GM10266 (cell line): ENCODE measurements at regions not wholly inside any gene's neighbourhood (a gene's known extent, or its start where the extent isn't known, plus 50 kb on each side); places are given as distances from the start of the nearest gene placed in this dataset.

ENCODE experiments used
- DNase-seq: peaks from one replicate; pipeline ENCODE4 v3.0.0; 2012; ENCODE audit errors: extremely low spot score
- CTCF ChIP-seq: IDR thresholded peaks from 2 replicates; pipeline ENCODE4 v1.5.1; 2012; ENCODE audit warnings: mild to moderate bottlenecking, low read depth; ENCODE audit not compliant: control insufficient read depth, insufficient read depth; ENCODE audit errors: missing control alignments

DNA sequence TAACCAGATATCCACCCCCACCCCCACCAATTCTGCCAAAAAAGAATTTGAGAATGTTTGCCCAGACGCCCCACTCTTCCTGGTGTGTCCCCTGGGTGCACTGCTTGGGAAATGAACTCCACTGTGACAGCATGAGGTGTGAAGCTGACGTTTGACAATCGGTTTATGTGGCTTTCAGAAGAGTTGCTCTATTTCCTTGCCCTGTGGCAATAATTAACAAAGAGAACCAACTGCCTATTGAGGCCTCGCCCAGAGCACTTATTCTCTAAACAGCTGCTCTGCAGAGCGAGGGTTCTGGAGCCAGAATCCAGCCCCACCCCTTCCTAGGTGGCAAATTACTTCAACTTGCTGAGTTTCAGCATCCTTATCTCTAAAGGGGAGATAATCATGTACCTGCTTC lies 115.8 kb upstream of the SIX3 start:
- DNase-seq, result no peak

DNA sequence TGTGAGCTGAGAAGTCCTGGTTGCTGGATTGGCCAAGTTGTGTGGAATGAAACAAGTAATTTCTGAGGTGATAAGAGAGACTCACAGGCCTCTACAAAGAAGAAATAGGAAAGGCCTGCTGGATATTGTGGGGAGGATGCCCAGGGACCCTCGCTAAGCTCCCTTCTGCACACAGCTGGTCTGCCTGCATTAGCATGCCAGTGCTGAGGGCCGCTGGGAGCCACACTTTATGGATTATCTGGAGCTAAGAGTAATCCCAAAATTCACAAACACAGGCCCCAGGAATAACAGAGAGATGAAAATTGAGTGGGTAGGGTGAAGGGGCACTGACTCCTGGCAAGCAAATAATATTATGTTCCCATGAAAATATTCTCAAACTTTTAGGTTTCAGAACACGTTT lies 114.9 kb upstream of the SIX3 start:
- DNase-seq, result no peak
- TF ChIP-seq CTCF, result no peak

More for the DNA sequence above, 115.8 kb upstream of the SIX3 start:
- TF ChIP-seq CTCF, result no peak

- no peak for DNase-seq
- no peak for TF ChIP-seq CTCF
Observed at GRCh38 chr2:44829771-44830170, 111.7 kb upstream of the SIX3 start.

DNA sequence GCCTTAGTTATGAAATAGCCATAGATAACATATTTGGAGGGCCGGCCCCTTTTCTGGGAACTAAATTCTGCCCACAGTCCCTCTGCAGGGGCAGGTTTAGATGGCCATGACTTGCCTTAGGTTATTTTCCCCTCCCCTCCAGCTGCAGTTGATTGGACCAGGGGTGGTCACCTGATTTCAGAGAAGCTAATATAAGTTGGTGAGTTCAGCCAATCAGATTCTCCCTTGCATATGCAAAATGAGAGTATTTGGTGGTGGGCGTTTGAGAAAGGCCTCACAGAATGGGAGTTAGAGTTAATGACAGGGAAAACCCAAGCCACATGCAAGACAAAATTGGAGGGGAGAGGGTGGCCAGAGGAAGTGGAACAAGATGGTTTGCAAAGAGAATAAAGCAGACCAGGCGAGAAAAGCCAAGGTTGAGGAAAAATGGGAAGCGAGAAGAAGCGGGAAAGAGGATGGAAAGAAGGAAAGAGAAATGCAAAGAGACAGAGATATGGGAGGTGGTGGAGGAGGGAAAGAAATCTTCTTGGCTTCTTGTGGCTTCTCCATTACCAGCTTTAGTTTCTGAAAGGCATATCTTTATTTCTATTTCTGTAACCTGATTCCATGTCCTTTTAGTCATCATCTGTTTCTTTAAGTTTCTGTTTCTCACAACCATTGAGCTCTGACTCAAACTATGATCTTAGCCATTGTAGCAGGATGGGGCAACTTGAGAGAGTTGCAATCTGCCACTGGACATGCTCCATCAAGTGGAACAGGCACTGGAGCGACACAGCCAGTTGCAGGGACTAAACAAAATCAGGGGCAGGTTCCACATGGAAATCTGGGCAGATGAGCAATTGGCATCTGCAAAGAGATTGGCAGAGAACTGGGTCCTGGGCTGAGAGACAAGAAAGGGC lies 108.1 kb upstream of the SIX3 start:
- peak; percentile 38 for DNase-seq
- TF ChIP-seq CTCF, result no peak

GRCh38 chr2:44834656-44835055 lies 106.8 kb upstream of the SIX3 start:
- DNase-seq, result no peak
- TF ChIP-seq CTCF, result no peak

DNA sequence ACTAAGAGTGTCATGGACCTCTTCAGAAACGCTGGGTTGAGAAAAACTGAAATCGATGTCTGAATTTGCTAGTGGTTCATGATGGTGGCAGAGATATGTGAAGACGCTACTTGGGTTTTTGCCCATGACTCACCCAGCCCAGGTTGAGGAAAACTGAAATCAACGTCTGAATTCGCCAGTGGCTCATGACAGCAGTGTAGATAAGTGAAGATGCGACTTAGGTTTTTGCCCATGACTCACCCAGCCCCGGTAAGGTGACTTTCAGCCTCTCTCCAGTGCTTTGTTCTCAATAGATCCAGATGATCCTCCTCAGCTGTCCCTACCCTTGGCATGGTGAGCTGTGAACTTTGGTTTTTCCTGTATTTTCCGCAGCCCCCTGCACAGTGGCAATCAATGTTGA lies 105.3 kb upstream of the SIX3 start:
- no peak for TF ChIP-seq CTCF
- no peak for DNase-seq

DNA sequence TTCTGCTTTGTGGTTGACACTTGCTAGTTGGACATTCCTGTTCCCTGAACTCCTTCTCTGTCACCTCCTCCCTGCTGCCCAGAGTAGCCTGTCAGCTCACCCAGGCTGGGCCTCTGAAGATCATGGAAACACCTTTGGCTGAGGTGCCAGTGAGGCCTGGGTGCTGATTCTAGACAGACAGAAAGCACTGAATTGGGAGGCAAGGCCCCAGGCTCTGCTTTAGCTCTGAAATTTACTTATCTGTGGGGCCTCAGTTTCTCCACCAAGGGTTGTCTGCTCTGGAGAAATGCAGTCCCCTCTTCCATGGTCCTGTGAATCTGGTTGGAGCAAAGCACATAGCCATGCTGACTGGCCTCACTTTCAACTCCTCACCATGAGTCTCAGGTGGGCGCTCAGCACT lies 104.6 kb upstream of the SIX3 start:
- no peak for TF ChIP-seq CTCF

More for the DNA sequence above, 104.6 kb upstream of the SIX3 start:
- no peak for DNase-seq
